Mesenchymal stem cell (in vitro differentiated cells and primary cell): ENCODE measurements at regions not wholly inside any gene's neighbourhood (a gene's known extent, or its start where the extent isn't known, plus 50 kb on each side); places are given as distances from the start of the nearest gene placed in this dataset.

ENCODE experiments used
- DNase-seq: peaks from one replicate; pipeline ENCODE4 v3.0.0-alpha.2; 2013
- H2AFZ ChIP-seq: one replicate; pipeline ENCODE4 v1.6.1; 2013; ENCODE audit warnings: low read depth, mild to moderate bottlenecking, control low read depth, inconsistent platforms, low read length, moderate library complexity
- H2AK5ac ChIP-seq: 2 replicates; pipeline ENCODE4 v1.6.1; 2013; ENCODE audit warnings: low read length, moderate library complexity, mild to moderate bottlenecking, inconsistent platforms; ENCODE audit not compliant: severe bottlenecking
- H2BK120ac ChIP-seq: one replicate; pipeline ENCODE4 v1.6.1; 2013; ENCODE audit warnings: low read depth, mild to moderate bottlenecking, inconsistent platforms, low read length, moderate library complexity
- H2BK12ac ChIP-seq, 2 experiments: one replicate each; pipeline ENCODE4 v1.6.1; 2013; ENCODE audit warnings: inconsistent platforms in 2 of 2, low read length in 2 of 2, mild to moderate bottlenecking in 2 of 2, moderate library complexity in 2 of 2, control low read depth in 1 of 2
- H2BK15ac ChIP-seq: one replicate; pipeline ENCODE4 v1.6.1; 2013; ENCODE audit warnings: mild to moderate bottlenecking, low read depth, inconsistent platforms; ENCODE audit not compliant: poor library complexity, severe bottlenecking
- H2BK5ac ChIP-seq: 2 replicates; pipeline ENCODE4 v1.6.1; 2013; ENCODE audit warnings: low read depth, mild to moderate bottlenecking, low read length, control low read depth, inconsistent platforms; ENCODE audit not compliant: poor library complexity, severe bottlenecking
- H3K14ac ChIP-seq, 2 experiments: one replicate each; pipeline ENCODE4 v1.6.1; 2013; ENCODE audit warnings: inconsistent platforms in 2 of 2, low read length in 2 of 2, control low read depth in 1 of 2, mild to moderate bottlenecking in 1 of 2, moderate library complexity in 1 of 2
- H3K18ac ChIP-seq, 2 experiments: one replicate each; pipeline ENCODE4 v1.6.1; 2013; ENCODE audit warnings: inconsistent platforms in 2 of 2, low read length in 2 of 2, control low read depth in 1 of 2, low read depth in 1 of 2, mild to moderate bottlenecking in 1 of 2
- H3K23ac ChIP-seq, 2 experiments: one replicate each; pipeline ENCODE4 v1.6.1; 2013; ENCODE audit warnings: inconsistent platforms in 2 of 2, low read length in 2 of 2, mild to moderate bottlenecking in 2 of 2, moderate library complexity in 2 of 2, control low read depth in 1 of 2
- H3K27ac ChIP-seq: 2 replicates; pipeline ENCODE4 v1.5.1; 2013; ENCODE audit warnings: mild to moderate bottlenecking, moderate library complexity, low read length, control low read depth, inconsistent platforms; ENCODE audit not compliant: poor library complexity, severe bottlenecking
- H3K27me3 ChIP-seq, 2 experiments: 2 replicates each; pipeline versions ENCODE4 v1.6.1 to v1.7.0; 2013; ENCODE audit warnings: low read length in 2 of 2, mild to moderate bottlenecking in 2 of 2, moderate library complexity in 2 of 2, control low read depth in 1 of 2, inconsistent platforms in 1 of 2; ENCODE audit not compliant: control insufficient read depth in 1 of 2, insufficient read depth in 1 of 2
- H3K36me3 ChIP-seq, 2 experiments: 2 replicates each; pipeline versions ENCODE4 v1.6.1 to v1.7.0; 2013; ENCODE audit warnings: low read length in 2 of 2, control low read depth in 1 of 2, inconsistent platforms in 1 of 2, low read depth in 1 of 2, mild to moderate bottlenecking in 1 of 2; ENCODE audit not compliant: insufficient read depth in 2 of 2, control insufficient read depth in 1 of 2
- H3K4ac ChIP-seq, 2 experiments: one replicate each; pipeline ENCODE4 v1.6.1; 2013; ENCODE audit warnings: inconsistent platforms in 2 of 2, low read length in 2 of 2, mild to moderate bottlenecking in 2 of 2, moderate library complexity in 2 of 2, control low read depth in 1 of 2, low read depth in 1 of 2
- H3K4me1 ChIP-seq: 2 replicates; pipeline ENCODE4 v1.6.1; 2013; ENCODE audit warnings: low read depth, low read length, control low read depth; ENCODE audit not compliant: control insufficient read depth, insufficient read depth
- H3K4me2 ChIP-seq: 2 replicates; pipeline ENCODE4 v1.6.1; 2013; ENCODE audit warnings: low read length, mild to moderate bottlenecking, inconsistent platforms; ENCODE audit not compliant: poor library complexity, severe bottlenecking
- H3K4me3 ChIP-seq, 2 experiments: 2 replicates each; pipeline versions ENCODE4 v1.5.1 to v1.7.0; 2013; ENCODE audit warnings: low read length in 2 of 2, mild to moderate bottlenecking in 2 of 2, control low read depth in 1 of 2, low read depth in 1 of 2; ENCODE audit not compliant: insufficient read depth in 1 of 2
- H3K79me1 ChIP-seq: replicated peaks from 2 replicates; pipeline ENCODE4 v1.6.1; 2013; ENCODE audit warnings: mild to moderate bottlenecking, control low read depth, low read length, inconsistent platforms; ENCODE audit not compliant: poor library complexity, severe bottlenecking
- H3K9ac ChIP-seq: 2 replicates; pipeline ENCODE4 v1.7.0; 2013; ENCODE audit warnings: mild to moderate bottlenecking, low read length, moderate library complexity
- H3K9me3 ChIP-seq: 2 replicates; pipeline ENCODE4 v1.7.0; 2013; ENCODE audit warnings: mild to moderate bottlenecking, low read length; ENCODE audit not compliant: control insufficient read depth
- H4K8ac ChIP-seq: one replicate; pipeline ENCODE4 v1.6.1; 2013; ENCODE audit warnings: inconsistent platforms, mild to moderate bottlenecking, low read length, moderate library complexity
- H4K91ac ChIP-seq: one replicate; pipeline ENCODE4 v1.6.1; 2013; ENCODE audit warnings: mild to moderate bottlenecking, low read length, inconsistent platforms
- WGBS: methylation state at CpG from one replicate; pipeline ENCODE4 v1.1.7; 2013; ENCODE audit warnings: mixed read lengths; 5-methylcytosine and 5-hydroxymethylcytosine counted together

DNA sequence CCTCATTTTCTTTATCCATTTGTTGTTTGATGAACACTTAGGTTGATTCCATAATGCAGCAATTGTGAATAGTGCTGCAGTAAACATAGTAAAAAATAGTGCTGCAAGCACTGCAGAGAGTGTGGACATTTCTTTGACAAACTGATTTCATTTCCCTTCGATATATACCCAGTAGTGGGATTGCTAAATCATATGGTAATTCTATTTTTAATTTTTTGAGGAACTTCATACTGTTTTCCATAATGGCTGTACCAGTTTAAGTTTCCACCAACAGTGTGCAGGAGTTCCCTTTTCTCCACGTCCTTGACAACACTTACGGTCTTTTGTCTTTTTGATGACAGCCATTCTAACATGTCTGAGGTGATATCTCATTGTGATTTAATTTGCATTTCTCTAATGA lies 138.2 kb upstream of the PLPPR1 start:
- Histone ChIP-seq H2BK5ac (no peak overlapping the region), H2BK15ac (no peak overlapping the region), H3K4me2 (no peak overlapping the region), H2BK12ac (no peak overlapping the region), H3K4ac (no peak overlapping the region), H2AK5ac (no peak overlapping the region), H3K14ac (no peak overlapping the region), H3K27me3 (no peaks in the 10 kb centered on the region), H3K4me1 (no peaks in the 10 kb centered on the region), H3K4me3 (no peak overlapping the region), H4K8ac (no peak overlapping the region), H4K91ac (no peak overlapping the region), H3K18ac (no peak overlapping the region), H3K9me3 (no peaks in the 10 kb centered on the region), H3K23ac (no peak overlapping the region), H2AFZ (no peak overlapping the region), H3K27ac (no peak overlapping the region), H2BK120ac (no peak overlapping the region), H3K36me3 (no peaks in the 10 kb centered on the region), H3K79me1 (no peaks in the 10 kb centered on the region), H3K9ac (no peak overlapping the region)
- DNase-seq, result no peak
- no CpG with 5 or more reads among the region's 3 CpGs for WGBS

DNA sequence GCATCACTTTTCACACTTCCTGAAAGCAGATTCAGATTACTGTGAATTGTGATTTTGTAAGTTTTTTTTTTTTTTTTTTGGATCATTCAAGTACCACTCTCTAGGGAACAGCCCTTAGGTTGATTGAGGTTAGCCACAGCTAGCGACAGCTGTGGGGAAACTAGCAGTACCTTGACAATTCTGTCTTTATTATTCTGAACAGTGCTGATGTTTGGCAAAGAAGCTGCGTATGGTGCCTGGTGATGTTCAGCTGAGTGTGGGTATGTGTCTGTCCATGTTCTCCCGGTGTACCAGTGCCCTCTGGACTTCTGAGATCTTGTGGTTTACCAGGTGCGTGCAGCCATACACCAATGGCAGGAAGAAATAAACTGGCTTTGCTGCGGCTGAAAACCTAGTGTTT lies 117.3 kb upstream of the PLPPR1 start:
- no peak overlapping the region for H4K8ac ChIP-seq
- no peak overlapping the region for H3K4ac ChIP-seq
- H3K4me2 ChIP-seq, result no peak overlapping the region
- H3K79me1 ChIP-seq, result no peaks in the 10 kb centered on the region
- H2BK120ac ChIP-seq, result no peak overlapping the region
- H2AFZ ChIP-seq, result no peak overlapping the region
- H3K4me1 ChIP-seq, result no peaks in the 10 kb centered on the region
- no peak overlapping the region for H3K23ac ChIP-seq
- WGBS, result 67% methylated on average over 5 of the region's 5 CpGs
- no peak overlapping the region for H4K91ac ChIP-seq
- no peak overlapping the region for H3K18ac ChIP-seq
- no peak overlapping the region for H2BK5ac ChIP-seq
- no peaks in the 10 kb centered on the region for H3K9me3 ChIP-seq
- no peaks in the 10 kb centered on the region for H3K27me3 ChIP-seq
- no peak overlapping the region for H2BK12ac ChIP-seq
- no peak overlapping the region for H3K27ac ChIP-seq
- no peak overlapping the region for H3K14ac ChIP-seq
- H3K36me3 ChIP-seq, result no peaks in the 10 kb centered on the region
- H3K9ac ChIP-seq, result no peak overlapping the region
- H3K4me3 ChIP-seq, result no peak overlapping the region
- H2AK5ac ChIP-seq, result no peak overlapping the region
- H2BK15ac ChIP-seq, result no peak overlapping the region
- no peak for DNase-seq

DNA sequence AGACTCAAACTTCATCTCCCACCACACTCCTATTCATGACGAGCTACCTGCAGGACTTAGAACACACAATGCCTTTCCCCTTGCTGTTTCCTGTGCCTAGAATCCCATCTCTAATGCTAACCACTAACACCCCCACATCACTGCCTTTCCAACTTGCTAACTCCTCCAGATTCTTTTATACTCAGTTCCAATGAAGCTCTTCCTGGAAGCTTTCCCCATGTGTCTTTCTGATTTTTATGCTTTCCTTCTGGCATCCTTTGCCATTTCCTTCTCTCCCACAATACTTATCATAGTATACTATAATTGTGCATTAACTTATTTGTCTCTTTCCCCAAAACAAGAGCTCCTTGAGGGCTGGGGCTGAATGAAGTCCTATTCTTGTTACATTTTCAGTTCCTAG lies 115.3 kb upstream of the PLPPR1 start:
- Histone ChIP-seq H3K27me3 (no peaks in the 10 kb centered on the region), H3K9me3 (peaks cover under 1% of the 10 kb centered on the region), H3K4me1 (no peaks in the 10 kb centered on the region), H4K91ac (no peak overlapping the region), H2BK12ac (no peak overlapping the region), H3K79me1 (no peaks in the 10 kb centered on the region), H3K4me2 (no peak overlapping the region), H2BK120ac (no peak overlapping the region), H3K18ac (no peak overlapping the region), H2AFZ (no peak overlapping the region), H3K14ac (no peak overlapping the region), H3K23ac (no peak overlapping the region), H3K27ac (no peak overlapping the region), H3K4ac (no peak overlapping the region), H2BK15ac (no peak overlapping the region), H2AK5ac (no peak overlapping the region), H2BK5ac (no peak overlapping the region), H3K9ac (no peak overlapping the region), H4K8ac (no peak overlapping the region), H3K4me3 (no peak overlapping the region), H3K36me3 (no peaks in the 10 kb centered on the region)
- 56% methylated on average over 1 of the region's 1 CpG for WGBS
- no peak for DNase-seq

DNA sequence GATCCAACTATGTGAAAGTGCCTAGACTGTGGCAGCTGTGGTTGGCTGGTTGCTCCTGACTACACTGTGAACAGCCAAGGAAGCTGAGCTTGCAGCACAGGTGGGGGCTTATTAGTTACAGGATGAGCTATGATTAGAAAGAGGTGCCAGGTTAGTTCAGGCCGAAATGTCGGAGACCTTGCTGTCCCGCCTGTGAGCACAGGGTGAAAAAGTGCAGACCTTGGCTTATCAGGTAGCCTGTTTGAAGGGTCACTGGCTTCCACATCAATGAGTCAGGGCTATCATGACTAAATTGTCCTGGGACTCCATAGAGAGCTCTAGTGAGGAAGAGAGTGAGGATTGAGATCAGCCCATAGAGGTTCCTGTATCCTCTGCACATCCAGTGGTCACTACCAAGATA lies 114.3 kb upstream of the PLPPR1 start:
- H3K27me3 ChIP-seq, result no peaks in the 10 kb centered on the region
- no peak overlapping the region for H3K4ac ChIP-seq
- H3K4me1 ChIP-seq, result no peaks in the 10 kb centered on the region
- no peaks in the 10 kb centered on the region for H3K79me1 ChIP-seq
- no peak for DNase-seq
- no peak overlapping the region for H4K8ac ChIP-seq
- H2BK15ac ChIP-seq, result no peak overlapping the region
- no peak overlapping the region for H2AFZ ChIP-seq
- H3K23ac ChIP-seq, result no peak overlapping the region
- no peak overlapping the region for H3K4me3 ChIP-seq
- no peaks in the 10 kb centered on the region for H3K36me3 ChIP-seq
- H3K4me2 ChIP-seq, result no peak overlapping the region
- H2AK5ac ChIP-seq, result no peak overlapping the region
- H2BK5ac ChIP-seq, result no peak overlapping the region
- peaks cover 3% of the 10 kb centered on the region for H3K9me3 ChIP-seq
- no peak overlapping the region for H3K27ac ChIP-seq
- no peak overlapping the region for H2BK12ac ChIP-seq
- no peak overlapping the region for H3K9ac ChIP-seq
- H3K18ac ChIP-seq, result no peak overlapping the region
- no peak overlapping the region for H3K14ac ChIP-seq
- 84% methylated on average over 3 of the region's 3 CpGs for WGBS
- no peak overlapping the region for H2BK120ac ChIP-seq
- H4K91ac ChIP-seq, result no peak overlapping the region
